ENCODE measurements at regions not wholly inside any gene's neighbourhood (a gene's known extent, or its start where the extent isn't known, plus 50 kb on each side); places are given as distances from the start of the nearest gene placed in this dataset.

DNA sequence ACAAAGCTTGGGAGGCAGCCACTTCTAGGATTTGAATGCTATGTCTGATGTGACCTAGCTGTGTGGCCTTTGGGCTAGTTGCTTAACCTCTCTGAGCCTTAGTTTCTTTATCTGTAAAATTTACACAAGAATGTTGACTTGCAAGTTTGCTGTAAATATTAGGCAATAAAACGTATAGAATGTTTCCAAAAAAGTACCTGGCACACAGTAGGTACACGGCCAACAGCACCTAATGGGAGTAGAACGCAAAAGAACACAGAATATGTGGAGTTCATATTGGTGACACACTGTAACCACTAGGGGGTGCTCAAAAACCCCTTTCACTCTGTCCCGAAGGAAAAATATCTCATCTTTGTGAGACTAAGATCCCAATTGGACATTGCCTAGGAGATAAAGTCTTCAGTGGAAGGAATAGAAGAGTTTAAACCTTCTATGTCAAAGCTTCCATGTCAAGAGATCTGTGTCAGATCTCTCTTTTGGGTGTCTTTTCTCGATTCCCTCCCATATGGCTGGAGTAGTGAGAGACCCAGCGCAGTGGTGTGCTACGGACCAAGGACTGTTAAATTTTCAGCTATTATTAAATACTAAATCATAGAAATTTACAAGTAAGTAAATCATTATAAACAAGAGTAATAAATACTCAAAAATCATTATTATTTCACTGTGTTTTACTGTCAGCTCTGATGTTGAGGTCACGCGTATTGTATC is 145.4 kb upstream of the RAD23B start:
- 69 to 76% methylated on average over 9 of the region's 9 CpGs for WGBS, 2 donors
- H3K4me1 ChIP-seq, result peaks cover 0 to 14% (median 5%) of the 10 kb centered on the region in 4 donors
- no peak overlapping the region for H3K27ac ChIP-seq
- no peaks in the 10 kb centered on the region for H3K27me3 ChIP-seq
- H3K4me3 ChIP-seq, result no peak overlapping the region
- H3K9me3 ChIP-seq, result no peaks in the 10 kb centered on the region
- DNase-seq, result no peak
- intact Hi-C loops (cut with DNase I), result no loop called here
- no peaks in the 10 kb centered on the region for H3K36me3 ChIP-seq
- no peak for TF ChIP-seq EP300 (IDR thresholded peaks at IDR 0.05)
- TF ChIP-seq POLR2AphosphoS5 (IDR thresholded peaks at IDR 0.05), result no peak
- TF ChIP-seq POLR2A (IDR thresholded peaks at IDR 0.05), result no peak
- TF ChIP-seq, protein P1, sequence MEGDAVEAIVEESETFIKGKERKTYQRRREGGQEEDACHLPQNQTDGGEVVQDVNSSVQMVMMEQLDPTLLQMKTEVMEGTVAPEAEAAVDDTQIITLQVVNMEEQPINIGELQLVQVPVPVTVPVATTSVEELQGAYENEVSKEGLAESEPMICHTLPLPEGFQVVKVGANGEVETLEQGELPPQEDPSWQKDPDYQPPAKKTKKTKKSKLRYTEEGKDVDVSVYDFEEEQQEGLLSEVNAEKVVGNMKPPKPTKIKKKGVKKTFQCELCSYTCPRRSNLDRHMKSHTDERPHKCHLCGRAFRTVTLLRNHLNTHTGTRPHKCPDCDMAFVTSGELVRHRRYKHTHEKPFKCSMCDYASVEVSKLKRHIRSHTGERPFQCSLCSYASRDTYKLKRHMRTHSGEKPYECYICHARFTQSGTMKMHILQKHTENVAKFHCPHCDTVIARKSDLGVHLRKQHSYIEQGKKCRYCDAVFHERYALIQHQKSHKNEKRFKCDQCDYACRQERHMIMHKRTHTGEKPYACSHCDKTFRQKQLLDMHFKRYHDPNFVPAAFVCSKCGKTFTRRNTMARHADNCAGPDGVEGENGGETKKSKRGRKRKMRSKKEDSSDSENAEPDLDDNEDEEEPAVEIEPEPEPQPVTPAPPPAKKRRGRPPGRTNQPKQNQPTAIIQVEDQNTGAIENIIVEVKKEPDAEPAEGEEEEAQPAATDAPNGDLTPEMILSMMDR (IDR thresholded peaks at IDR 0.05), result peak in 2 of 4 experiments; percentile 28 to 47

DNA sequence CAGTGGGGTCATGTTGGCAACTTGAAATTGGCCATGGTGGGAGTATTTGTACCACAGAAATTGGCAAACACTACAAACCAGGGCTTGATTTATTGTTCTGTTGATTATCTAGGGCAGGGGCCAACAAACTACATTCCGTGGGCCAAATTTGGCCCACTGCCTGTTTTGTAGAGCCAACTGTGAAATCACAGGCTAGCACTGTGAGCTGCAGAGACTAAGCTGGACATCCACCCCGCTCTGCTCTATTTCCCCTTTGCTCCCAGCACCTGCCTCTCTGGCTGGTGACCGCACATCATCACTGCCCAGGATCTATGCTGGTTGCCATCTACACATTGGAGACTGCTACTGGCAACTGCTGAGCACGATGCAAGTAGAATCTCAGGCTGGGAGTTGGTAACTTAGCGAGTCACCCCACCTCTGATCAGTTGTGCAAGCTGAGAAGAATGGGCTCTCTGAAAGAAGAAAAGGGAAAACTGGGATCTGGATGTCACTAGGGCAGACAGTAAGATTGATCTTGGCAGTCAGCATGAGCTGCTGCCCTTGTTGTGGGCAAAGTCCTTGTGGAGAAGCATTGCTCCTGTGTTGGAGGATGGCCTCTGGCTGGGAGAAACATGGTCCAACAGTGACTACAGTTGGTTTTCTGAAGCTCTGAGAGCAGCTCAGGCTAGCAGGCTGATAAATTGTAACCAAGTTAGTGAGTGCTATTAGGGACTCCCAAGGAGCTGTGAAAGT is 144.7 kb upstream of the RAD23B start:
- Histone ChIP-seq H3K36me3 (no peaks in the 10 kb centered on the region), H3K27me3 (no peaks in the 10 kb centered on the region), H3K4me3 (no peak overlapping the region), H3K9me3 (no peaks in the 10 kb centered on the region), H3K27ac (no peak overlapping the region), H3K4me1 (peaks cover 0 to 20% (median 8%) of the 10 kb centered on the region in 4 donors)
- intact Hi-C loops (cut with DNase I), result no loop called here
- DNase-seq, result no peak
- TF ChIP-seq POLR2A (IDR thresholded peaks at IDR 0.05) (no peak), POLR2AphosphoS5 (IDR thresholded peaks at IDR 0.05) (no peak), EP300 (IDR thresholded peaks at IDR 0.05) (no peak)
- TF ChIP-seq, protein P1 (IDR thresholded peaks at IDR 0.05), result no peak
- 56 to 73% methylated on average over 5 of the region's 5 CpGs for WGBS, 2 donors

DNA sequence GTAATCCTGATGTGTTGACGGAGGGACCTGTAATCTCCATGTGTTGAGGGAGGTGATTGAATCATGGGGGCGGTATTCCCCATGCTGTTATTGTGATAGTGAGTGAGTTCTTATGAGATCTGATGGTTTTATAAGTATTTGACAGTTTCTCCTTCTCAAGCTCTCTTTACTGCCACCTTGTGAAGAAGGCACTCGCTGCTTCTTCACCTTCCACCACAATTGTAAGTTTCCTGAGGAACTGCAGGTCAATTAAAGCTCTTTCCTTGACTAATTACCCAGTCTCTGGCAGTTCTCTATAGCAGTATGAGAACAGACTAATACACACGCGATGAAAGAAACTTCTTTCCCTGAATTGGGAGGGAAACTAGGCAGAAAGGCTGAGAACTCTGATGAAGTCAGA is 141.1 kb upstream of the RAD23B start:
- TF ChIP-seq POLR2AphosphoS5 (IDR thresholded peaks at IDR 0.05) (no peak), EP300 (IDR thresholded peaks at IDR 0.05) (no peak), POLR2A (IDR thresholded peaks at IDR 0.05) (no peak)
- TF ChIP-seq, protein P1 (IDR thresholded peaks at IDR 0.05), result no peak
- Histone ChIP-seq H3K9me3 (no peaks in the 10 kb centered on the region), H3K27me3 (no peaks in the 10 kb centered on the region), H3K27ac (no peak overlapping the region), H3K36me3 (no peaks in the 10 kb centered on the region), H3K4me3 (no peak overlapping the region), H3K4me1 (peaks cover 0 to 20% (median 8%) of the 10 kb centered on the region in 4 donors)
- 83 to 86% methylated on average over 5 of the region's 5 CpGs for WGBS, 2 donors
- DNase-seq, result no peak
- intact Hi-C loops (cut with DNase I), result no loop called here

DNA sequence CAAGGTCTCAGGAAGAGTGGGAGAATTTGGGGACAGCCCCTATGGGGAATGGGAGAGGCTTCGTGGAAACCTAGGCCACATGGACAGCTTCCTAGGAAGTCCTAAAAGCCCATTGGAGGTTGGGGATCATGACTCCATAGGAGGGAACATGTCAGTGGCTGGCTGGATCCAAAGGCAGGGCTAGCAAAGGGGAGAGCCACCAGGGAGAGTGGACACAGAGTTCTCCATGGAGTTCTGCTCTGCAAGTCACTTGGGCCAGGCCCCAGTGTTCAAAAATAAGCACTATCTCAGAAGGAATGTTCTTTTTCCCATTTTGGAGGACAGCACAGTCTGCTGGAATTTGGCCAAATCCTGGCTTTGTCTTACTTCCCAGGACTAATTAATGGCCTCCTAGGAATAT is 140.6 kb upstream of the RAD23B start:
- Histone ChIP-seq H3K27ac (no peak overlapping the region), H3K9me3 (no peaks in the 10 kb centered on the region), H3K4me3 (no peak overlapping the region), H3K27me3 (no peaks in the 10 kb centered on the region), H3K36me3 (no peaks in the 10 kb centered on the region), H3K4me1 (peaks cover 0 to 20% (median 8%) of the 10 kb centered on the region in 4 donors)
- no peak for DNase-seq
- intact Hi-C loops (cut with DNase I), result no loop called here
- no peak for TF ChIP-seq EP300 (IDR thresholded peaks at IDR 0.05)
- TF ChIP-seq, protein P1 (IDR thresholded peaks at IDR 0.05), result no peak
- no peak for TF ChIP-seq POLR2AphosphoS5 (IDR thresholded peaks at IDR 0.05)
- no peak for TF ChIP-seq POLR2A (IDR thresholded peaks at IDR 0.05)
- 84 to 88% methylated on average over 1 of the region's 1 CpG for WGBS, 2 donors

All from sigmoid colon (tissue), 6 donors.